ENCODE measurements at regions not wholly inside any gene's neighbourhood (a gene's known extent, or its start where the extent isn't known, plus 50 kb on each side); places are given as distances from the start of the nearest gene placed in this dataset.

GRCh38 chrX:13387666-13388494 is 68.0 kb upstream of the ATXN3L start:
- Histone ChIP-seq H3K27ac (ENCODE audit: control insufficient read depth, insufficient read depth, low read length) (no peak overlapping the region), H3K9me1 (ENCODE audit: control insufficient read depth, extremely low read depth, insufficient read depth, low read length) (no peaks in the 10 kb centered on the region), H3K4me3 (ENCODE audit: control insufficient read depth in 2 of 3, extremely low read depth in 1 of 3, insufficient read depth in 2 of 3, low read depth in 1 of 3, low read length in 3 of 3) (no peak overlapping the region), H3K27me3 (ENCODE audit: control insufficient read depth, extremely low read depth, insufficient read depth, low read length) (no peaks in the 10 kb centered on the region), H3K9ac (ENCODE audit: control insufficient read depth, extremely low read depth, insufficient read depth, low read length) (no peak overlapping the region), H3K4me2 (ENCODE audit: control insufficient read depth, extremely low read depth, insufficient read depth, low read depth, low read length) (no peak overlapping the region), H4K20me1 (ENCODE audit: control insufficient read depth, extremely low read depth, insufficient read depth, low read length) (no peaks in the 10 kb centered on the region), H3K36me3 (ENCODE audit: control insufficient read depth in 2 of 2, extremely low read depth in 1 of 2, insufficient read depth in 2 of 2, low read length in 2 of 2) (no peaks in the 10 kb centered on the region), H3K4me1 (ENCODE audit: control insufficient read depth, extremely low read depth, insufficient read depth, low read length) (peaks cover 4% of the 10 kb centered on the region), H2AFZ (ENCODE audit: control insufficient read depth, low read length) (peak overlapping the region; percentile 38), H3K9me3 (ENCODE audit: control insufficient read depth, low read depth, low read length) (no peaks in the 10 kb centered on the region), H3K79me2 (ENCODE audit: control insufficient read depth, insufficient read depth, low read length) (no peaks in the 10 kb centered on the region)
- dilution Hi-C loops (cut with MboI; ENCODE audit: extremely low pct_ligation_motif_present, low sequenced_read_pairs): no loop called here
- DNase-seq (ENCODE audit: low read depth, low spot score) (no peak), FAIRE-seq (peak; percentile 17)
- TF ChIP-seq, protein P1, sequence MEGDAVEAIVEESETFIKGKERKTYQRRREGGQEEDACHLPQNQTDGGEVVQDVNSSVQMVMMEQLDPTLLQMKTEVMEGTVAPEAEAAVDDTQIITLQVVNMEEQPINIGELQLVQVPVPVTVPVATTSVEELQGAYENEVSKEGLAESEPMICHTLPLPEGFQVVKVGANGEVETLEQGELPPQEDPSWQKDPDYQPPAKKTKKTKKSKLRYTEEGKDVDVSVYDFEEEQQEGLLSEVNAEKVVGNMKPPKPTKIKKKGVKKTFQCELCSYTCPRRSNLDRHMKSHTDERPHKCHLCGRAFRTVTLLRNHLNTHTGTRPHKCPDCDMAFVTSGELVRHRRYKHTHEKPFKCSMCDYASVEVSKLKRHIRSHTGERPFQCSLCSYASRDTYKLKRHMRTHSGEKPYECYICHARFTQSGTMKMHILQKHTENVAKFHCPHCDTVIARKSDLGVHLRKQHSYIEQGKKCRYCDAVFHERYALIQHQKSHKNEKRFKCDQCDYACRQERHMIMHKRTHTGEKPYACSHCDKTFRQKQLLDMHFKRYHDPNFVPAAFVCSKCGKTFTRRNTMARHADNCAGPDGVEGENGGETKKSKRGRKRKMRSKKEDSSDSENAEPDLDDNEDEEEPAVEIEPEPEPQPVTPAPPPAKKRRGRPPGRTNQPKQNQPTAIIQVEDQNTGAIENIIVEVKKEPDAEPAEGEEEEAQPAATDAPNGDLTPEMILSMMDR (optimal IDR thresholded peaks at IDR 0.05 in 1 of 3, IDR thresholded peaks at IDR 0.05 in 1 of 3, conservative IDR thresholded peaks at IDR 0.05 in 1 of 3; ENCODE audit: extremely low read depth in 1 of 3, insufficient read depth in 2 of 3, low read length in 3 of 3): no peak
- no peak for TF ChIP-seq EZH2 (IDR thresholded peaks at IDR 0.05; ENCODE audit: low read length)

DNA sequence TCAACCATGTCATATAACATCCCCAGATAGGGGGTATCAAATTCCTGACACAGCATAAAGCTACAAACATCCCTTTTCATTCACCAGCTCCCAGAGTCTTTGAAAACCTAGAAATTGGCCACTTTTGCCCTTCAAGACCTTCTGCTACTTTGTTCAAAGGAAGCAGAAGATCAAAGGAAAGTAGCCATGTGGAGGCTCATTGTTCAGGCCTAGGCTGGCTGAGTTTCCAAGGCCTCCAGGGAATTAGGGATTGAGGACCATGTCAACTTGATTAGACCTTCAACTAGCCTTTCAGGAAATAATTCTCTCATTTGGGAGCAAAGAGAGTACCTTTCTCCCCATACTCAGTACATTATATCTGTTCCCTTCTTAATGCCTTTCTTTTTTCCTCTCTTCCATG is 66.8 kb upstream of the ATXN3L start:
- Histone ChIP-seq H3K9ac (ENCODE audit: control insufficient read depth, extremely low read depth, insufficient read depth, low read length) (no peak overlapping the region), H4K20me1 (ENCODE audit: control insufficient read depth, extremely low read depth, insufficient read depth, low read length) (no peaks in the 10 kb centered on the region), H3K36me3 (ENCODE audit: control insufficient read depth in 2 of 2, extremely low read depth in 1 of 2, insufficient read depth in 2 of 2, low read length in 2 of 2) (no peaks in the 10 kb centered on the region), H3K27me3 (ENCODE audit: control insufficient read depth, extremely low read depth, insufficient read depth, low read length) (no peaks in the 10 kb centered on the region), H3K9me1 (ENCODE audit: control insufficient read depth, extremely low read depth, insufficient read depth, low read length) (no peaks in the 10 kb centered on the region), H3K4me1 (ENCODE audit: control insufficient read depth, extremely low read depth, insufficient read depth, low read length) (peaks cover 4% of the 10 kb centered on the region), H2AFZ (ENCODE audit: control insufficient read depth, low read length) (no peak overlapping the region), H3K4me2 (ENCODE audit: control insufficient read depth, extremely low read depth, insufficient read depth, low read depth, low read length) (no peak overlapping the region), H3K4me3 (ENCODE audit: control insufficient read depth in 2 of 3, extremely low read depth in 1 of 3, insufficient read depth in 2 of 3, low read depth in 1 of 3, low read length in 3 of 3) (no peak overlapping the region), H3K79me2 (ENCODE audit: control insufficient read depth, insufficient read depth, low read length) (no peaks in the 10 kb centered on the region), H3K9me3 (ENCODE audit: control insufficient read depth, low read depth, low read length) (no peaks in the 10 kb centered on the region), H3K27ac (ENCODE audit: control insufficient read depth, insufficient read depth, low read length) (no peak overlapping the region)
- dilution Hi-C loops (cut with MboI; ENCODE audit: extremely low pct_ligation_motif_present, low sequenced_read_pairs): no loop called here
- FAIRE-seq (no peak), DNase-seq (ENCODE audit: low read depth, low spot score) (no peak)
- TF ChIP-seq EZH2 (IDR thresholded peaks at IDR 0.05; ENCODE audit: low read length): no peak
- TF ChIP-seq, protein P1 (optimal IDR thresholded peaks at IDR 0.05 in 1 of 3, IDR thresholded peaks at IDR 0.05 in 1 of 3, conservative IDR thresholded peaks at IDR 0.05 in 1 of 3; ENCODE audit: extremely low read depth in 1 of 3, insufficient read depth in 2 of 3, low read length in 3 of 3): no peak

All from keratinocyte (primary cell).